ENCODE measurements at regions not wholly inside any gene's neighbourhood (a gene's known extent, or its start where the extent isn't known, plus 50 kb on each side); places are given as distances from the start of the nearest gene placed in this dataset.

GRCh38 chr9:80498001-80498555 is 926.3 kb downstream of the TLE4 start:
- no peak for TF ChIP-seq CTCF (IDR thresholded peaks at IDR 0.05)
- TF ChIP-seq POLR2A (IDR thresholded peaks at IDR 0.05) = no peak

Measured in vagina (tissue), 2 donors.